H9 (cell line): ENCODE measurements at regions not wholly inside any gene's neighbourhood (a gene's known extent, or its start where the extent isn't known, plus 50 kb on each side); places are given as distances from the start of the nearest gene placed in this dataset.

ENCODE experiments used
- DNase-seq: peaks from one replicate; pipeline ENCODE4 v3.0.0-alpha.2; 2017
- H2AFZ ChIP-seq: one replicate; pipeline ENCODE4 v1.6.1; 2013; ENCODE audit warnings: mild to moderate bottlenecking, low read length, control low read depth, moderate library complexity
- H2AK5ac ChIP-seq: 2 replicates; pipeline ENCODE4 v1.6.1; 2013; ENCODE audit warnings: low read length, control low read depth, mixed read lengths; ENCODE audit not compliant: insufficient read length
- H2BK120ac ChIP-seq: one replicate; pipeline ENCODE4 v1.6.1; 2013; ENCODE audit warnings: low read depth, mild to moderate bottlenecking, low read length, control low read depth, inconsistent platforms; ENCODE audit not compliant: poor library complexity, severe bottlenecking
- H2BK12ac ChIP-seq: 2 replicates; pipeline ENCODE4 v1.6.1; 2013; ENCODE audit warnings: low read length, control low read depth, mixed read lengths, low read depth; ENCODE audit not compliant: insufficient read length
- H2BK15ac ChIP-seq: 2 replicates; pipeline ENCODE4 v1.6.1; 2013; ENCODE audit warnings: low read depth, low read length, control low read depth
- H2BK20ac ChIP-seq: one replicate; pipeline ENCODE4 v1.6.1; 2013; ENCODE audit warnings: low read depth, mild to moderate bottlenecking, low read length, control low read depth, inconsistent platforms; ENCODE audit not compliant: poor library complexity, severe bottlenecking
- H2BK5ac ChIP-seq: 2 replicates; pipeline ENCODE4 v1.6.1; 2013; ENCODE audit warnings: low read length, control low read depth, mixed read lengths; ENCODE audit not compliant: insufficient read length
- H3K14ac ChIP-seq: 2 replicates; pipeline ENCODE4 v1.6.1; 2013; ENCODE audit warnings: low read length, control low read depth; ENCODE audit not compliant: insufficient read depth
- H3K18ac ChIP-seq: 2 replicates; pipeline ENCODE4 v1.6.1; 2013; ENCODE audit warnings: low read depth, mild to moderate bottlenecking, mixed read lengths, low read length, control low read depth; ENCODE audit not compliant: insufficient read length
- H3K23ac ChIP-seq: 2 replicates; pipeline ENCODE4 v1.6.1; 2013; ENCODE audit warnings: low read length, control low read depth, mixed read lengths, low read depth; ENCODE audit not compliant: insufficient read length
- H3K23me2 ChIP-seq: 2 replicates; pipeline ENCODE4 v1.6.1; 2013; ENCODE audit warnings: low read depth, mild to moderate bottlenecking, mixed read lengths, low read length, control low read depth; ENCODE audit not compliant: insufficient read length, poor library complexity, severe bottlenecking
- H3K27ac ChIP-seq: 2 replicates; pipeline ENCODE4 v1.5.1; 2013; ENCODE audit warnings: low read length, control low read depth, mixed read lengths, low read depth; ENCODE audit not compliant: insufficient read length
- H3K27me3 ChIP-seq: 2 replicates; pipeline ENCODE4 v1.6.1; 2013; ENCODE audit warnings: low read length, control low read depth, inconsistent platforms; ENCODE audit not compliant: insufficient read depth
- H3K4ac ChIP-seq: 2 replicates; pipeline ENCODE4 v1.6.1; 2013; ENCODE audit warnings: low read depth, mild to moderate bottlenecking, control low read depth, inconsistent platforms, low read length, moderate library complexity
- H3K4me1 ChIP-seq: 2 replicates; pipeline ENCODE4 v1.6.1; 2013; ENCODE audit warnings: low read length, control low read depth, inconsistent platforms; ENCODE audit not compliant: insufficient read depth
- H3K4me2 ChIP-seq: 2 replicates; pipeline ENCODE4 v1.6.1; 2013; ENCODE audit warnings: low read length, control low read depth, mixed read lengths; ENCODE audit not compliant: insufficient read length, insufficient read depth
- H3K56ac ChIP-seq: 2 replicates; pipeline ENCODE4 v1.6.1; 2013; ENCODE audit warnings: low read depth, mild to moderate bottlenecking, mixed read lengths, low read length, control low read depth; ENCODE audit not compliant: insufficient read length
- H3K79me1 ChIP-seq: 2 replicates; pipeline ENCODE4 v1.6.1; 2013; ENCODE audit warnings: low read depth, mild to moderate bottlenecking, moderate library complexity, low read length, control low read depth, inconsistent platforms; ENCODE audit not compliant: insufficient read depth, poor library complexity, severe bottlenecking
- H3K79me2 ChIP-seq: 2 replicates; pipeline ENCODE4 v1.6.1; 2013; ENCODE audit warnings: low read length, control low read depth, inconsistent platforms; ENCODE audit not compliant: insufficient read depth
- H3K9ac ChIP-seq: 2 replicates; pipeline ENCODE4 v1.6.1; 2013; ENCODE audit warnings: low read length, control low read depth, mixed read lengths; ENCODE audit not compliant: insufficient read length; ENCODE audit errors: extremely low read depth
- H3K9me3 ChIP-seq: one replicate; pipeline ENCODE4 v1.6.1; 2013; ENCODE audit warnings: low read depth, low read length, inconsistent platforms; ENCODE audit not compliant: control insufficient read depth
- H3T11ph ChIP-seq: one replicate; pipeline ENCODE4 v1.6.1; 2013; ENCODE audit warnings: mild to moderate bottlenecking, low read length, control low read depth, inconsistent platforms
- H4K20me1 ChIP-seq: one replicate; pipeline ENCODE4 v1.6.1; 2013; ENCODE audit not compliant: control insufficient read depth, insufficient read length, insufficient read depth
- H4K5ac ChIP-seq: 2 replicates; pipeline ENCODE4 v1.6.1; 2013; ENCODE audit warnings: low read depth, mild to moderate bottlenecking, mixed read lengths, low read length, control low read depth; ENCODE audit not compliant: insufficient read length
- H4K8ac ChIP-seq: replicated peaks from 2 replicates; pipeline ENCODE4 v1.6.1; 2013; ENCODE audit warnings: low read length, control low read depth, mixed read lengths, low read depth; ENCODE audit not compliant: insufficient read length
- H4K91ac ChIP-seq: 2 replicates; pipeline ENCODE4 v1.6.1; 2013; ENCODE audit warnings: low read depth, mild to moderate bottlenecking, moderate library complexity, mixed read lengths, low read length, control low read depth; ENCODE audit not compliant: insufficient read length
- H3K27ac Mint-ChIP-seq, 3 experiments: 2 replicates in 2 of 3; 3 replicates in 1 of 3; pipeline ENCODE4 v1.8.0; 2020 to 2021; ENCODE audit warnings: mixed read lengths in 3 of 3, mild to moderate bottlenecking in 1 of 3, moderate library complexity in 1 of 3
- H3K27me3 Mint-ChIP-seq: 2 replicates; pipeline ENCODE4 v1.8.0; 2021; ENCODE audit warnings: low read depth, mild to moderate bottlenecking, moderate library complexity, mixed read lengths
- H3K36me3 Mint-ChIP-seq, 3 experiments: 2 replicates in 2 of 3; 3 replicates in 1 of 3; pipeline ENCODE4 v1.8.0; 2020 to 2021; ENCODE audit warnings: low read depth in 3 of 3, mixed read lengths in 3 of 3; ENCODE audit not compliant: insufficient read depth in 1 of 3
- H3K4me1 Mint-ChIP-seq, 2 experiments: 2 replicates each; pipeline ENCODE4 v1.8.0; 2020; ENCODE audit warnings: mixed read lengths in 2 of 2
- H3K4me3 Mint-ChIP-seq, 2 experiments: 2 replicates in 1 of 2; 3 replicates in 1 of 2; pipeline ENCODE4 v1.8.0; 2020 to 2021; ENCODE audit warnings: mild to moderate bottlenecking in 2 of 2, mixed read lengths in 2 of 2, moderate library complexity in 1 of 2
- H3K9me3 Mint-ChIP-seq, 2 experiments: 2 replicates in 1 of 2; 3 replicates in 1 of 2; pipeline ENCODE4 v1.8.0; 2020; ENCODE audit warnings: mild to moderate bottlenecking in 2 of 2, mixed read lengths in 2 of 2, moderate library complexity in 1 of 2
- CTCF ChIP-seq: fragments of 200-600 bp; sonication (generic); conservative IDR thresholded peaks from 3 replicates; pipeline ENCODE4 v1.8.0; 2021; ENCODE audit warnings: antibody characterized with exemption, mild to moderate bottlenecking
- WGBS: extraction: QIAGEN DNeasy Blood & Tissue Kit; methylation state at CpG from one replicate; pipeline ENCODE4 v1.1.7; 2013; ENCODE audit warnings: missing lambda C conversion rate, low lambda C conversion rate, mixed read lengths; ENCODE audit not compliant: insufficient read length; ENCODE audit errors: extremely low coverage; 5-methylcytosine and 5-hydroxymethylcytosine counted together

GRCh38 chr1:93740157-93740556 lies 58.5 kb upstream of the BCAR3 start:
- Histone ChIP-seq H3K14ac (peak overlapping the region; percentile 63; the same call in 1 of the 2 replicates), H2BK120ac (no peak overlapping the region), H3K18ac (no peak overlapping the region), H3K56ac (no peak overlapping the region), H4K5ac (no peak overlapping the region), H3K4me1 (no peaks in the 10 kb centered on the region), H2AFZ (no peak overlapping the region), H3K9ac (no peak overlapping the region), H2BK20ac (no peak overlapping the region), H3K23me2 (no peaks in the 10 kb centered on the region), H4K8ac (no peak overlapping the region), H2BK12ac (no peak overlapping the region), H3K79me2 (no peaks in the 10 kb centered on the region), H3K4me2 (no peak overlapping the region), H4K91ac (no peak overlapping the region), H2AK5ac (no peak overlapping the region), H2BK15ac (no peak overlapping the region), H2BK5ac (no peak overlapping the region), H3K27me3 (no peaks in the 10 kb centered on the region), H3T11ph (no peak overlapping the region), H3K9me3 (no peaks in the 10 kb centered on the region), H3K27ac (no peak overlapping the region), H3K79me1 (no peaks in the 10 kb centered on the region), H4K20me1 (no peaks in the 10 kb centered on the region), H3K23ac (no peak overlapping the region), H3K4ac (no peak overlapping the region)
- H3K36me3 Mint-ChIP-seq, result no peaks in the 10 kb centered on the region; a peak in 1 of 7 replicates
- peaks cover 3 to 4% of the 10 kb centered on the region in 2 experiments; a peak in 3 of 4 replicates for H3K4me1 Mint-ChIP-seq
- no peak for DNase-seq
- H3K27ac Mint-ChIP-seq, result no peak overlapping the region
- H3K4me3 Mint-ChIP-seq, result no peak overlapping the region
- no peaks in the 10 kb centered on the region; a peak in 2 of 5 replicates for H3K9me3 Mint-ChIP-seq
- TF ChIP-seq CTCF, result no peak
- no CpG with 5 or more reads among the region's 3 CpGs for WGBS
- H3K27me3 Mint-ChIP-seq, result peaks cover 1% of the 10 kb centered on the region; the same call in 1 of the 2 replicates
